IMR-90 (cell line): ENCODE measurements at regions not wholly inside any gene's neighbourhood (a gene's known extent, or its start where the extent isn't known, plus 50 kb on each side); places are given as distances from the start of the nearest gene placed in this dataset.

Source experiments
- CEBPB ChIP-seq: IDR thresholded peaks from 2 replicates; pipeline ENCODE4 v1.6.1; 2012; ENCODE audit warnings: low read depth, low read length, improper control_type of control experiment
- CTCF ChIP-seq: conservative IDR thresholded peaks from 2 replicates; pipeline ENCODE4 v1.5.1; 2012; ENCODE audit warnings: mild to moderate bottlenecking, low read depth, low read length, improper control_type of control experiment
- FOS ChIP-seq: fragments of 150-350 bp; IDR thresholded peaks from 2 replicates; pipeline ENCODE4 v1.6.1; 2016; ENCODE audit warnings: low read depth, low read length
- MAFK ChIP-seq: IDR thresholded peaks from 2 replicates; pipeline ENCODE4 v1.6.1; 2012; ENCODE audit warnings: low read depth, low read length, improper control_type of control experiment
- POLR2A ChIP-seq: IDR thresholded peaks from 2 replicates; pipeline ENCODE4 v1.6.1; 2012; ENCODE audit warnings: mild to moderate bottlenecking, low read depth, low read length
- RAD21 ChIP-seq: IDR thresholded peaks from 2 replicates; pipeline ENCODE4 v1.6.1; 2012; ENCODE audit warnings: low read length, improper control_type of control experiment
- USF2 ChIP-seq: fragments of 150-350 bp; IDR thresholded peaks from 2 replicates; pipeline ENCODE4 v1.6.1; 2017; ENCODE audit warnings: mild to moderate bottlenecking, antibody characterized with exemption, low read length, low read depth

DNA sequence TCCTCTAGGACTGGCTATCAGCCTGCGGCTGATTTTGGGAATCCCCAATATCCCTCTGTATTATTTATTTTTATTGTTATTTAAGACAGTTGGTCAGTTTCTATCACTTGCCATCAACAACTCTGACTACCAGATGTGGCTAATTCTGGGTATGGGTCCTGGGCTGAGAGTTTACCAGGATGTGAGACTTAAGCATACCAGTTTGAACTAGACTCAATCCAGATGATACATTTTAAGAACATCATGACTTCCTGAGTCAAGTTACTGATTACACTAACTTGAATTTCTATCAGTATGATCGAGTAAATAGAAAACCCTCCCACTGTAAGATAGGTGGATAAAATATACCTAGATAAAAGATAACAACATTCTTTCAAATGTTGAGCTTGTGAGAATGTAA is 634.0 kb downstream of the MAT2B start:
- no peak for TF ChIP-seq CTCF
- no peak for TF ChIP-seq MAFK
- no peak for TF ChIP-seq POLR2A
- TF ChIP-seq FOS: no peak
- TF ChIP-seq RAD21: no peak
- TF ChIP-seq USF2: no peak
- no peak for TF ChIP-seq CEBPB
